Hepatic stellate cell (primary cell): ENCODE measurements at regions not wholly inside any gene's neighbourhood (a gene's known extent, or its start where the extent isn't known, plus 50 kb on each side); places are given as distances from the start of the nearest gene placed in this dataset.
"Not testable (repeated sequence)": the region's sequence is repeated elsewhere in the genome, so short reads cannot be mapped to it uniquely, and the experiment has no call there.

ENCODE experiments used
- DNase-seq: peaks from one replicate; pipeline ENCODE4 v3.0.0; 2011; ENCODE audit warnings: low spot score

- no peak for DNase-seq
Observed at GRCh38 chr3:90069748-90070147, 962.3 kb downstream of the EPHA3 start.

- no peak for DNase-seq
Observed at GRCh38 chr3:90076136-90076535, 968.7 kb downstream of the EPHA3 start.

- no peak for DNase-seq
Observed at GRCh38 chr3:90080988-90081387, 973.6 kb downstream of the EPHA3 start.

- DNase-seq: not testable (repeated sequence)
Observed at GRCh38 chr3:90086297-90086696, 978.9 kb downstream of the EPHA3 start.

GRCh38 chr3:90087703-90088102 lies 980.3 kb downstream of the EPHA3 start:
- no peak for DNase-seq

GRCh38 chr3:90091549-90091948 lies 984.1 kb downstream of the EPHA3 start:
- DNase-seq: peak; percentile 16

GRCh38 chr3:90092994-90093393 lies 985.6 kb downstream of the EPHA3 start:
- no peak for DNase-seq

GRCh38 chr3:90095811-90096210 lies 988.4 kb downstream of the EPHA3 start:
- DNase-seq: no peak

GRCh38 chr3:90099493-90099892 lies 992.1 kb downstream of the EPHA3 start:
- DNase-seq: no peak

GRCh38 chr3:90102146-90102545 lies 994.7 kb downstream of the EPHA3 start:
- DNase-seq: no peak

GRCh38 chr3:90121326-90121725 lies 1013.9 kb downstream of the EPHA3 start:
- DNase-seq: no peak

GRCh38 chr3:90128391-90128790 lies 1021.0 kb downstream of the EPHA3 start:
- DNase-seq: no peak

GRCh38 chr3:90129730-90130129 lies 1022.3 kb downstream of the EPHA3 start:
- no peak for DNase-seq

- no peak for DNase-seq
Observed at GRCh38 chr3:90132197-90132596, 1024.8 kb downstream of the EPHA3 start.

- DNase-seq: no peak
Observed at GRCh38 chr3:90134090-90134489, 1026.7 kb downstream of the EPHA3 start.

- DNase-seq: no peak
Observed at GRCh38 chr3:90136456-90137191, 1029.2 kb downstream of the EPHA3 start.

GRCh38 chr3:90145094-90145860 lies 1037.9 kb downstream of the EPHA3 start:
- DNase-seq: no peak

- no peak for DNase-seq
Observed at GRCh38 chr3:90180096-90180495, 1072.7 kb downstream of the EPHA3 start.

- DNase-seq: no peak
Observed at GRCh38 chr3:90180543-90180942, 1073.1 kb downstream of the EPHA3 start.

- not testable (repeated sequence) for DNase-seq
Observed at GRCh38 chr3:90182291-90182976, 1075.0 kb downstream of the EPHA3 start.

- DNase-seq: peak; percentile 4
Observed at GRCh38 chr3:90184861-90185260, 1077.4 kb downstream of the EPHA3 start.

- not testable (repeated sequence) for DNase-seq
Observed at GRCh38 chr3:90197383-90197782, 1090.0 kb downstream of the EPHA3 start.

- DNase-seq: not testable (repeated sequence)
Observed at GRCh38 chr3:90202931-90203330, 1095.5 kb downstream of the EPHA3 start.
